ENCODE measurements at regions not wholly inside any gene's neighbourhood (a gene's known extent, or its start where the extent isn't known, plus 50 kb on each side); places are given as distances from the start of the nearest gene placed in this dataset.

DNA sequence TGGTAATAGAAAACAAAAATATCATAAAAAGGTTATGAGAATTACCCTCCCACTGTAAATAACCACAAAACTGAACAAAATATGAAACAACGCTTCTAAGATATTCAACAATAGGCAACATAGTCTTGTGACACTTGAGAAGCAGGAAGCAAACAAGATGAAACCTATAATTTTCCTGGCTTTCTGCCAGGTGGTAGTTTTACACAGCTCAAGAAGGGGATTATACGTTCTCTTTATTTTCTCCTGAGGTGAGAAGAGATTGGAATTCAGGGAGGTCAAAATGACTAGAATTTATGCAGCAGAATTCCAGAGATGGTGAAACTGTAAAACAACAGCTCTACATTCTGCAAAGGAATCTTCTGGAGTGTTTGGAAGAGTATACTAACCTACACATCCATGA lies 186.0 kb downstream of the HHIP start (continued):
- TF ChIP-seq CHD7 (IDR thresholded peaks at IDR 0.05; ENCODE audit: insufficient replicate concordance, low read length): no peak
- TF ChIP-seq SP2 (IDR thresholded peaks at IDR 0.05; ENCODE audit: low read length): no peak
- no peak for TF ChIP-seq CREB1 (IDR thresholded peaks at IDR 0.05)
- TF ChIP-seq, protein P1, sequence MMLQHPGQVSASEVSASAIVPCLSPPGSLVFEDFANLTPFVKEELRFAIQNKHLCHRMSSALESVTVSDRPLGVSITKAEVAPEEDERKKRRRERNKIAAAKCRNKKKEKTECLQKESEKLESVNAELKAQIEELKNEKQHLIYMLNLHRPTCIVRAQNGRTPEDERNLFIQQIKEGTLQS (IDR thresholded peaks at IDR 0.05; ENCODE audit: insufficient read depth, low read depth, low read length): no peak
- TF ChIP-seq KDM5A (IDR thresholded peaks at IDR 0.05; ENCODE audit: low read length): no peak
- no peak for TF ChIP-seq BRCA1 (IDR thresholded peaks at IDR 0.05; ENCODE audit: low read depth, low read length)
- TF ChIP-seq POLR2A (IDR thresholded peaks at IDR 0.05; ENCODE audit: control extremely low read depth in 1 of 2, low read depth in 2 of 2, low read length in 2 of 2): no peak
- TF ChIP-seq MAFK (IDR thresholded peaks at IDR 0.05; ENCODE audit: low read depth, low read length): no peak
- TF ChIP-seq, protein P2, sequence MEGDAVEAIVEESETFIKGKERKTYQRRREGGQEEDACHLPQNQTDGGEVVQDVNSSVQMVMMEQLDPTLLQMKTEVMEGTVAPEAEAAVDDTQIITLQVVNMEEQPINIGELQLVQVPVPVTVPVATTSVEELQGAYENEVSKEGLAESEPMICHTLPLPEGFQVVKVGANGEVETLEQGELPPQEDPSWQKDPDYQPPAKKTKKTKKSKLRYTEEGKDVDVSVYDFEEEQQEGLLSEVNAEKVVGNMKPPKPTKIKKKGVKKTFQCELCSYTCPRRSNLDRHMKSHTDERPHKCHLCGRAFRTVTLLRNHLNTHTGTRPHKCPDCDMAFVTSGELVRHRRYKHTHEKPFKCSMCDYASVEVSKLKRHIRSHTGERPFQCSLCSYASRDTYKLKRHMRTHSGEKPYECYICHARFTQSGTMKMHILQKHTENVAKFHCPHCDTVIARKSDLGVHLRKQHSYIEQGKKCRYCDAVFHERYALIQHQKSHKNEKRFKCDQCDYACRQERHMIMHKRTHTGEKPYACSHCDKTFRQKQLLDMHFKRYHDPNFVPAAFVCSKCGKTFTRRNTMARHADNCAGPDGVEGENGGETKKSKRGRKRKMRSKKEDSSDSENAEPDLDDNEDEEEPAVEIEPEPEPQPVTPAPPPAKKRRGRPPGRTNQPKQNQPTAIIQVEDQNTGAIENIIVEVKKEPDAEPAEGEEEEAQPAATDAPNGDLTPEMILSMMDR (IDR thresholded peaks at IDR 0.05; ENCODE audit: control extremely low read depth in 1 of 3, insufficient read depth in 1 of 3, low read depth in 1 of 3, low read length in 3 of 3): no peak
- no peak for TF ChIP-seq CBX5 (IDR thresholded peaks at IDR 0.05; ENCODE audit: low read depth, low read length)
